Adipocyte (in vitro differentiated cells): ENCODE measurements at regions not wholly inside any gene's neighbourhood (a gene's known extent, or its start where the extent isn't known, plus 50 kb on each side); places are given as distances from the start of the nearest gene placed in this dataset.

Experiments used
- DNase-seq: peaks from one replicate; pipeline ENCODE4 v3.0.0-alpha.2; 2015; ENCODE audit warnings: low read depth
- H3K27me3 ChIP-seq: replicated peaks from 2 replicates; pipeline ENCODE4 v1.7.0; 2013; ENCODE audit warnings: mild to moderate bottlenecking, low read length, moderate library complexity; ENCODE audit not compliant: control insufficient read depth, insufficient read depth
- H3K36me3 ChIP-seq: 2 replicates; pipeline ENCODE4 v1.7.0; 2013; ENCODE audit warnings: low read length, mild to moderate bottlenecking, moderate library complexity; ENCODE audit not compliant: control insufficient read depth, insufficient read depth, severe bottlenecking
- H3K4me1 ChIP-seq: 2 replicates; pipeline ENCODE4 v1.7.0; 2013; ENCODE audit warnings: mild to moderate bottlenecking, low read length, moderate library complexity; ENCODE audit not compliant: control insufficient read depth, insufficient read depth
- H3K4me3 ChIP-seq: 2 replicates; pipeline ENCODE4 v1.7.0; 2013; ENCODE audit warnings: mild to moderate bottlenecking, low read length, moderate library complexity
- H3K9ac ChIP-seq: 2 replicates; pipeline ENCODE4 v1.7.0; 2013; ENCODE audit warnings: mild to moderate bottlenecking, low read length, moderate library complexity
- H3K9me3 ChIP-seq: 2 replicates; pipeline ENCODE4 v1.7.0; 2013; ENCODE audit warnings: mild to moderate bottlenecking, low read length, moderate library complexity; ENCODE audit not compliant: control insufficient read depth

DNA sequence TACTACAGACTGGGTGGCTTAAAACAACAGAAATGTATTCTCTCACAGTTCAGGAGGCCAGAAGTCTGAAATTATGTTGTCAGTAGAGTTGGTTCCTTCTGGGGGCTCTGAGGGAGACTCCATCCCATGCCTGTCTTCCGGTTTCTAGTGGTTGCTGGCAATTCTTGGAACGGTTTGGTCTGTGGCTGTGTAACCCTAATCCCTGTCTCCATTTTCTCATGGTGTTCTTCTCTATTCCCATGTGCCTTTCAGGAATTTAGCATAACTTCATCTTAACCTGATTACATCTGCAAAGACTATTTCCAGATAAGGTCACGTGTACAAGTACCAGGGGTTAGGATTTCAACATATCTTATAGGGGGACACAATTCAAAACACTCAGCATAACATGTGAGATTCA, 73.2 kb downstream of the FAM241B start:
- Histone ChIP-seq H3K27me3 (peaks cover 46% of the 10 kb centered on the region), H3K9ac (no peak overlapping the region), H3K9me3 (peaks cover 26% of the 10 kb centered on the region), H3K36me3 (no peaks in the 10 kb centered on the region), H3K4me3 (no peak overlapping the region), H3K4me1 (no peaks in the 10 kb centered on the region)
- no peak for DNase-seq

DNA sequence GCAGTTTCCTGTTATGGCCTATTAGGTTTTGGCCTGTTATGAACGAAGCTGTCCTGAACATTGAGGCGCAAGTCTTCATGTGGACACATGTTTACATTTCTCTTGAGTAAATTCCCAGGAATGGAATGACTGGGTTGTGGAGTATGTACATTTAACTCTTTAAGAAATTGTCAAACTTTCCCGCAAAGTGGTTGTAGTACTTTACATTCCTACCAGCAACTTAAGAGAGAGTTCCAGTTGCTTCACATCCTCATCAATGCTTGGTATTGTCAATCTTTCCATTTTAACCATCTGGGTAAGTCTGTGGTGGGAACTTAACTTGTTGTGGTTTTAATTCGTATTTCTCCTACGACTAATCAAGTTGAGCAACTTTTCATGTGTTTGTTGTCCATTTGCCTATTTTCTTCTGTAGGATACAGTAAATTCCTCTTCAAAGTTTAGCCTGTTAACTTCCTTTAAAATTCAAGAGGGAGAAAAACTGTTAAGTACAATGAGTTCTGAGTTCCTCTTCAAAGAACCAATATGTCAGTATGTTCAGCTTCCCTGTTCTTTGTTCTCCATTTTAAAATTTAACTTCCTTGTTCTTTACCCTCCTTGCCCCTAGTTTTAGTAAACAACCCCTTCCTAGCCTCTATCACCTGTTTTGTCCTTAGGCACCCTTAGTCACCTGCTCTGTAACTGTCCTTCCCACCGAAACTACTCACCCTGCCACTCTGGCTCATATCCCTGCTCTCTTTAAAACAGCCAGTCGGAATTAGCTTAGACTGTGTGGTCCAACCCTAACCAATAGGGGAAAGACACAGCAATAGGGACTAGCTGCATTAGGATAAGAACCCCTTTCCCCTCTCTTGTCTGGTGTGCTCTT, 74.0 kb downstream of the FAM241B start:
- no peak overlapping the region for H3K9ac ChIP-seq
- DNase-seq = peak; percentile 84
- H3K36me3 ChIP-seq = no peaks in the 10 kb centered on the region
- H3K4me3 ChIP-seq = no peak overlapping the region
- H3K9me3 ChIP-seq = peaks cover 33% of the 10 kb centered on the region
- peaks cover 54% of the 10 kb centered on the region for H3K27me3 ChIP-seq
- no peaks in the 10 kb centered on the region for H3K4me1 ChIP-seq

DNA sequence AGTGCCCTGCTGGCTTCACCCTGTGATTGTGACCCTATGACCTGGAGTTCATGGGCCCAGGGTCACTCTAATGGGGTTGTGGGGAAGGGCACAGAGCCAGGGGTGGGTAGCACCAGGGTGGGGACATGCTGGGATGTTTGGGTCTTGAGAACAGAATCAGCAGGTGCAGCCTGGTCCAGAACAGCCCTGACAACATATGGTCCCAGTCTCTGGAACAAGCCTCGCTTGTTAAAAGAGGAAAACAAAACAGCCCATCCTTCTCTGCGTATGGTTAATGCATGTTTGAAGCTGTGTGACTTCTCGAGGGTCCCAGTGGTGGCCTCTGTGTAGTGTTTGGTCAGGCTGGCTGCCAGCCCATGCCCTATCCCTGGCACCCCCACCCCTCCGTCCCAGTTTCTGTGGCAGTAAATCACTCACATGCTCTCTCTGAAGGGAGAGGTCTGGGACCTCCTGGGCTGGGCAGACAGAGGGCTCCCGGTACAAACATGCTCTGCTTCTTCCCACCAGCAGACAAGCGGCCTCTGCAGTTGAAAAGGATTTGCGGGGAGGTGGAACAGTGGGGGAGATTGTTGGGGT, 79.4 kb downstream of the FAM241B start:
- Histone ChIP-seq H3K27me3 (peaks cover 75% of the 10 kb centered on the region), H3K36me3 (no peaks in the 10 kb centered on the region), H3K9ac (no peak overlapping the region), H3K4me3 (no peak overlapping the region), H3K9me3 (peaks cover 17% of the 10 kb centered on the region), H3K4me1 (no peaks in the 10 kb centered on the region)
- DNase-seq = no peak

DNA sequence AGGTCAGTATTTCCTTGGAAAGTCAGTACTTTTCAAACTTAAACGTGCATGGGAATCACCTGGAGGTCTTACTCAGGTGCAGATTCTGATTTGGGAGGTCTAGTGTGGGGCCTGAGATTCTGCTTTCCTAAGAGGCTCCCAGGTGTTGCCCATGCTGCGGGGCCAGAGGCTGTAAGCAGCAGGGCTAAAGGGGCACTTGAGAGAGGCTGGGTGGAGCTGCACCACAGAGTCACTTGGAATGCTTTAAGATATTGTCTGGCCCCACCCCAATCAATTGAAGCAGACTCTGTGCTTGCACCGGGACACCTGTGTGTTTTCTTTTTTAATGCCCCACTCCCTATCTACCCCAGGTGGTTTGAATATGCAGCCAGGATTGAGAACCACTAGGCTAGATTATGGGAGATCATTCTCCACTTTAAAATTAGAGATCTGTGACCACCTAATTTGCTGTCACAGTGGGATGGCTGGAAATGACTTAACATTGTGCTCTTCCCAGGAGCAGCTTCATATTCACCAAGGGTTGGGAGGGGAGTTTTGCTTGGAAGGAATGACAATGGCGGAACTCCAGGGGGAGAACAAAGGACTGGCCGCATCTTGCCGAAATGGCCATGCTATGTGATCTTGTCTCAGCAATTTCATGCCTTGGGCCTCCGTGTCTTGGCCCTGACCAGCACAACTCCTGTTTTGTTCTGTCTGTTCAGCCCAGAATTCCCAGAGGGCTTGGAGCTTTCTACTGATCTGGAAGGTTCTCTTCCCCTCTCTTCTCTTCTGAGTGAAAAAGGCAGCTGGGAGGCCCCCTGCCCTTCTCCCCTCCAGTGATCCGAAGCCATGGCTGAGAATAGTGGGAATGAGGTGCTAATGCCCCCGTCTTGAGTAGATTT, 80.2 kb downstream of the FAM241B start:
- Histone ChIP-seq H3K9me3 (peaks cover 14% of the 10 kb centered on the region), H3K9ac (no peak overlapping the region), H3K27me3 (peaks cover 83% of the 10 kb centered on the region), H3K36me3 (no peaks in the 10 kb centered on the region), H3K4me1 (peaks cover 3% of the 10 kb centered on the region), H3K4me3 (no peak overlapping the region)
- no peak for DNase-seq

DNA sequence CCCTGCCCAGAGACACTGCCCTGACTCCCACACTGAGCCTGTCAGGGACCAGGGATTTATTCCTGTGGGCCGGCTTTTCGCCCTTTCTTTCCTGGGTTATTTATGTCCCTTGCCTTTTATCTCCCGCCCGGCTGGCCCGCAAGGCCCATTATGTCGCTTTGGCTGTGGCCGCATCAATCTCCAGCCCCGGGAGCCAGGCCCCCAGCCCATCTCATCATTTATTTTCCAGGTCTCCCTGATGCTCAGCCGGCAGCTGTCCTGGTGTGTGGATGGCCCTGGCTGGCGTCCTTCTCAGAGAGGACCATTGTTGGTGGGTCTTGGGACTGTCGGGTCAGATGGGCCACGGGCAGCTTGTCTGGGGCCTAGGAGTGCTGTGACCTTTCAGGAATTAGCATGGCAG, 82.3 kb downstream of the FAM241B start:
- Histone ChIP-seq H3K4me3 (no peak overlapping the region), H3K27me3 (peaks cover 69% of the 10 kb centered on the region), H3K36me3 (no peaks in the 10 kb centered on the region), H3K9ac (no peak overlapping the region), H3K4me1 (peaks cover 13% of the 10 kb centered on the region), H3K9me3 (peaks cover 14% of the 10 kb centered on the region)
- DNase-seq = no peak

DNA sequence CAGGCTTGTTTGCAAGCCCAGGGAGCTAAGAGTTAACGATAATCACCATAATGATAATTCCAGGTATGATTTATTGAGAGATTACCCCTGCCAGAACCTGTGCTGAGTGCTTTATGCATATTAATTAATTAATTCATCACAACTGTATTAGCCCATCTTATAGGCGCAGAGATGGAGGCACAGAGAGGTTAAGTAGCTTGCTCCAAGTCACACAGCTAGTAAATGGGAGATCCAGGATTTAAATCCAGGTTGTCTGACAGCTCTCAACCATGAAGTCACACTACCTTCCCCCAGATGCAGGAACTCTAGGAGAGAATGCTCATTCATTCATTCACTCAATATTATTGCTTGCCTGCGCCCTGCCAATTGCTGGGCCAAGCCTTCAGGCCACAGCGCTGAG, 84.5 kb downstream of the FAM241B start:
- H3K9me3 ChIP-seq = no peaks in the 10 kb centered on the region
- peaks cover 51% of the 10 kb centered on the region for H3K27me3 ChIP-seq
- H3K9ac ChIP-seq = no peak overlapping the region
- DNase-seq = no peak
- H3K4me3 ChIP-seq = no peak overlapping the region
- H3K4me1 ChIP-seq = peaks cover 13% of the 10 kb centered on the region
- no peaks in the 10 kb centered on the region for H3K36me3 ChIP-seq

DNA sequence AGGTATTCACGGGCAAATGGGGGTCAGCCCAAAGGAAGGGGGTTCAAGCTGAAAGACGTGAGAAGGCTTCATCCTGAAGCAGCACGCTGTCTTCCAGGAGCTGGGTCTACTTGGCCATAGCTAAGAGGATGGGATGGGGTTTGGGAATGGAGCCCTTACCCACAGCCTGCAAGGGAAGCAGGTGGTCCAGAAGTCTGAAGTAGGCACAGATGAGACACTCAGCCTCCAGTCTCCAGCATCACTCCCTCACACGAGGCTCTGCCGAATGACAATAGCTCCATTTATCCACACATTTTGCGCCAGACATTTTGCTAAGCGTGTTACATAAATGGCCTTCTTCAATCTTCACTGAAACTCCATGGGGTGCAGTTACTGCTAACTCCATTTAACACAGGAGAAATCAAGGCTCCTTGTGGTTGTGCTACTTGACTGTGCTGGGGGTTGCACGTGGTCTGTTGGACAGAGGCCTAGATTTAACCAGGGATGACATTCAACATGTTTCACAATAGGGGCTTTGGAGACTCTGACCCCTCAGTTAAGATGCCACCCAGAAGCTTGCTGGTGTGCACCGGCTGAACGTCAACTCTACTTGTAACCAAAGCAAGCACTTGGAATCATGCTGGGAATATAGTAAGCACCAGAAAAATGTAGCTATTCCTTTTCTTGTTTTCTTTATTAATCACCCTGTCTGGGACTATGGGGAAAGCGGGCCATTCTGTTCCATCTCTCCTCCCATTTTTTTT, 85.3 kb downstream of the FAM241B start:
- Histone ChIP-seq H3K36me3 (no peaks in the 10 kb centered on the region), H3K4me3 (no peak overlapping the region), H3K27me3 (peaks cover 44% of the 10 kb centered on the region), H3K9me3 (no peaks in the 10 kb centered on the region), H3K4me1 (peaks cover 13% of the 10 kb centered on the region), H3K9ac (no peak overlapping the region)
- DNase-seq = peak; percentile 64

DNA sequence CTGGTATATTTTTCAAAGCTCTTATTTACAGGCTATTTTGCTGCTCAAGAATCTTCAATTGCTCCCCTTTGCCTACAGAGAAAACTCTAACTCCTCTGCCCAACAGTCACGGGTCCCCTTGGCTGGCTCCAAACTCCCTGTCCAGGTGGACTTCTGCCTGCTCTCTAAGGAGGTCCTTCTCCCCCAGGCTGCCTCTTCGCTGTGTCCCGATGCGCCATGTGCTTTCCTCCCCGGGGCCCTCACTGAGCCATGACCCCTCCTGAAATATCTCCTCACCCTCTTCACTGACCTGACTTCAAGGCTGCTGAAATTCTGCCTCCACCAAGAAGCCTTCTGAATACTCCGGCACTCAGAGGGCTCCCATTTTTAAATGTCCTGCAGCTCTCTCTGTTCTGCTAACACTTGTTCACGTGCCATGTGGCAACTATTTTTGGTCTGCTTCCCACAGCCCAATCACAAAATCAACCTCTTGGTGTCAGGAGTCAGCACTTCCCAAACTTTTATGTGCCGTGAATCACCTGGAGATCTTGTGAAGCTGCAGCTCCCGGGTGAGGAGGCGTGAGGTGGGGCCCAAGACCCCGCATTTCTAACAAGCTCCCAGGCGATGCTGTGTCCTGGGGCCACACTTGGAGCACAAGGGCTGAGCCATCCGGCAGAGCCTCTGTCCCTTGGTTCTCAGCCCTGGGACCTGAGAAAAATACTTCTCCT, 85.7 kb upstream of the COL13A1 start:
- no peak for DNase-seq
- no peaks in the 10 kb centered on the region for H3K36me3 ChIP-seq
- no peak overlapping the region for H3K4me3 ChIP-seq
- H3K27me3 ChIP-seq = peaks cover 38% of the 10 kb centered on the region
- H3K9ac ChIP-seq = no peak overlapping the region
- peaks cover 13% of the 10 kb centered on the region for H3K4me1 ChIP-seq
- peaks cover 2% of the 10 kb centered on the region for H3K9me3 ChIP-seq

DNA sequence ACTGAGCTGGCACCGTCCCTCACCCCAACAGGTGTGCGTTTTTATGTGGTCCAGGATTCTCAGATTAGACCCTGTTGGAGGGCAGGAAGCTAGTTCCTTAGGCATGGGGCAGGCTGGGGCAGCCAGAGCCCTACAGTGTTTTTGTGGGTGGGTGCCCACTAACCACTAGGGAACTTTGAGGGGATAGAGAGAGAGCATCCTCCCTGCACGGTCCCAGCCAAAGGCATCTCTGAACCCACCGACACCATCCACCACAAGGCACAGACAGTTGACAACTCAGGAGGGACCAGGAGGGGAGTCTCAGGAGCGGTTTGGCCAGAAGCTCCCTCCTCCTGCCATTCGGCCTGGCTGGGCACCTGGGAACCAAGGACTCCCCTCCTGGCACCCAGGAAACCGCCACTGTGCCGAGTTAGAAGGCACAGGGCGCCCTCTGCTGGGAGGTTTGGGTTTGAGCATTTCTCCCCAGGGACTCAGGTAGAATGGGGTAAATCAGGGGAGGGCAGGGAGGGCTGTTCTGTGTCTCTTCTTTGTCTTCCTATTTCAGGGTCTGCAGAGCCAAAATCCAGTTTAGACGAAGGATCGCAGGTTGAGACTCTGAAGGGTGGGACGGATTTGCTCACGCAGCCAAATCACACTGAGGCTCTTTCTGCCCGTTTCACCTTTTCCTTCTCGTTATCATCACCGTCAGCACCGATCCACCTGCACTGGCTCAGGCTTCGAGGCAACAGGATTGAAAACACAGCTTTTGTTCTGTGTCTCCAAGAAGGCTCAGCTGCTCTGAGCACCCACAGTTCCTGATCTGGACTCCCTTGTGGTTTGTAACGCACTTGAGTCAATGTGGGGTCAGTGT, 84.8 kb upstream of the COL13A1 start:
- H3K27me3 ChIP-seq = peaks cover 38% of the 10 kb centered on the region
- no peak overlapping the region for H3K9ac ChIP-seq
- H3K9me3 ChIP-seq = peaks cover 8% of the 10 kb centered on the region
- H3K4me1 ChIP-seq = peaks cover 13% of the 10 kb centered on the region
- H3K36me3 ChIP-seq = no peaks in the 10 kb centered on the region
- peak; percentile 68 for DNase-seq
- H3K4me3 ChIP-seq = no peak overlapping the region

DNA sequence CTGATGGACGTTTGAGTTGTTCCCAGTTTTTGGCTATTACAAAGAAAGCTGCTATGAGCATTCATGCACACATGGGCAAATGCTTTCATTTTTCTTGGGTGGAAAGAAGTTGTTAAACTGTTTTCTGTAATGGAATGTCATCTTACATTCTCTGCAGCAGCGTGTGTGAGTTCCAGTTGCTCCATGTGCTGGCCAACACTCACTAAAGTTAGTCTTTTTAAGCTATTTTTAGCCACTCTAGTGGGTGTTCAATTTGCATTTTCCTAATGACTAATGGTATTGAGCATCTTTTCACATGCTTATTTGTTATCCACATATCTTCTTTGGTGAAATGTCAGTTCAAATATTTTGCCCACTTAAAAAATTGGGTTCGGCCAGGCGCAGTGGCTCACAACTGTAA, 82.8 kb upstream of the COL13A1 start:
- H3K9ac ChIP-seq = no peak overlapping the region
- DNase-seq = no peak
- H3K9me3 ChIP-seq = peaks cover 8% of the 10 kb centered on the region
- H3K4me3 ChIP-seq = no peak overlapping the region
- H3K27me3 ChIP-seq = peaks cover 44% of the 10 kb centered on the region
- peaks cover 13% of the 10 kb centered on the region for H3K4me1 ChIP-seq
- no peaks in the 10 kb centered on the region for H3K36me3 ChIP-seq
